C1 segment of cervical spinal cord (tissue), 14 donors: ENCODE measurements at regions not wholly inside any gene's neighbourhood (a gene's known extent, or its start where the extent isn't known, plus 50 kb on each side); places are given as distances from the start of the nearest gene placed in this dataset.
"Not testable (repeated sequence)": the region's sequence is repeated elsewhere in the genome, so short reads cannot be mapped to it uniquely, and the experiment has no call there.

ENCODE experiments used
- DNase-seq, 14 donors: peaks; one replicate each; lab custom pipeline; 2025; lab: John Stamatoyannopoulos, UW

DNA sequence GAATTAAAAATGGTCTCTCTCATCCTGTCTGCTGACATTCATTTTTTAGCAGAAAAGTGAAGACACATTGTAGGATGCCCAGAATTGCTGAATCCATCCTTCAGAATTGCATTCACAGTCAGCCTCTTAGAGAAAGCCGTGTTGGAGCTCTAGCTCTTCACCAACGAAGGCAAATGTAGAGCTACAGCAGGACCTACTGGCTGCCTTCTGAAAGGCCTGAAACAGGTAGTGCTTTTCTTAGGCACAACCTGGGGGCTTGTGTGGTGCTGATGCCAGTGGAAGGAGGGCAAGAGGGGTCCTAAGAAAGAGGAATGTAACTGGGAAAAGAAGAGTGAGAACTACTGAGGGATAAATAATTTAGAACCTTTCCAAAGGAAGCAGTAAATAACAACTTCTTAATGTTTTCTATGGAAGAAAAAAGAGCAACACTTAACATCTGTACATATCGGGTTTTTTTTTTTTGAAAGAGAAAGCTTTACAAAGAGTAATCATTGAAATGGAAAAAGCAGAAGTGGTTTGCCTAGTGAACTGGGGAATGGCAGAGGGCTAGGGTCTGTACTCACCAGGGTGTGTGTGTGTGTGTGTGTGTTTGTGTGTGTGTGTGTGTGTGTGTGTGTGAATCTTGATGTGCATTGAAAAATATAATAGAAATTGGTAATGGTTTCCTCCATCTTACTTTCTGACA, 297.8 kb downstream of the SATB1 start:
- DNase-seq = no peak

- no peak for DNase-seq
Observed at GRCh38 chr3:18126772-18127171, 298.4 kb downstream of the SATB1 start.

- DNase-seq = no peak
Observed at GRCh38 chr3:18124501-18124900, 300.6 kb downstream of the SATB1 start.

- DNase-seq = no peak
Observed at GRCh38 chr3:18122264-18122663, 302.9 kb downstream of the SATB1 start.

DNA sequence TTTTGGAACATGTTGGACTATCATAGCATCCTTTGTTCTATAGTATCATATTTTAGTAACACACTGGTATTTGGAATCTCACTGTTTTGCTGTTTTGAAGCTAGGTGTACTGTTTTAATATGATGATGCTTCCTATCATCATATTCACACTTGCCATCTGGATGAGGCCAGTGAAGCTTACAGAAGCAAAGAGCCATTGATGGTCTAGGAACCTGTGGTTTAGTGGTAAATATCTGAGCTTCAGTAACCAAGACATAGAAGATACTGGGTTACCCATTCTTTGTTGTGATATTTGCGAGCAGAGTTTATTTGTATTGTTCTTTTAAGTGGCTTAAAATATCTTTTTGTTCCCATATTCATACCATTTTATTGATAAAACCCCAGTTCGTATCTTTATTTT, 304.1 kb downstream of the SATB1 start:
- DNase-seq = no peak

GRCh38 chr3:18119866-18120265, 305.3 kb downstream of the SATB1 start:
- no peak for DNase-seq

DNA sequence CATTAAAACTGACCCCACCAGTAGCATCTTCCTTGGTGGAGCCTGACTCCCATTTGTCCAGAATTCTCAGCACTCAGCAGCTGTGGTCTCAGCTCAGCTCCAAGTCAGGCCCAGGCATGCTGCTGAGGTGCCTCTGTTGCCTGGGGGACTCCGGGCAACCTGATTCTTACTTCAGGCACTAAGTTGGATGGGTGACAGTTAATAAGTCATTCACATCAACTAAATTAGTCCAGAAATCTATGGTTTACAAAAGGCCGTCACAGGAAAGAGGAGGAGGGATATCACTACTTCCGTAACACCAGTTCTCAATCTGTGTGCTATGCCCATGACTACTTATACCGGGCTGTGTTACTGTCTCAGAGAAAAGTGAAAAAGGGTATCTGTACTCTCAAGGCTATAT, 310.2 kb downstream of the SATB1 start:
- DNase-seq = no peak

DNA sequence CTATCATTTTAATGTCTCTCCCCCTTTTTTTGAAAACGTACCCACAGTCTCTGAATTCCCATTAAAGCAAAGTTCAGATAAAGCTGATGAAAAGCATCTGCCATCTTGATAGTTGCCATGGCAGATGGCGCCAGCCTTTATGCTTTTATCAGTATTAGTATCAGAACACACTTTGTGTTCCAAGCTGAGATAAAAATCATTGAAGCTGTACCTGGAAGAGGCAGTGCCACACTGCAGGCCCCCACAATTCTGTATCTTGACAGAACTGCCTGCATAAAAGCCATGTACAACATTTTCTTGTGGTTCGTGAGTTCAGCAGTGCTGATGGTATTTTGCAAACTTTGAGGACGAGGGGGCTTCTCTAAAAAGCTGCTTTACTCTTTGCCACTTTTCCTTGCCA, 311.7 kb downstream of the SATB1 start:
- no peak for DNase-seq

DNA sequence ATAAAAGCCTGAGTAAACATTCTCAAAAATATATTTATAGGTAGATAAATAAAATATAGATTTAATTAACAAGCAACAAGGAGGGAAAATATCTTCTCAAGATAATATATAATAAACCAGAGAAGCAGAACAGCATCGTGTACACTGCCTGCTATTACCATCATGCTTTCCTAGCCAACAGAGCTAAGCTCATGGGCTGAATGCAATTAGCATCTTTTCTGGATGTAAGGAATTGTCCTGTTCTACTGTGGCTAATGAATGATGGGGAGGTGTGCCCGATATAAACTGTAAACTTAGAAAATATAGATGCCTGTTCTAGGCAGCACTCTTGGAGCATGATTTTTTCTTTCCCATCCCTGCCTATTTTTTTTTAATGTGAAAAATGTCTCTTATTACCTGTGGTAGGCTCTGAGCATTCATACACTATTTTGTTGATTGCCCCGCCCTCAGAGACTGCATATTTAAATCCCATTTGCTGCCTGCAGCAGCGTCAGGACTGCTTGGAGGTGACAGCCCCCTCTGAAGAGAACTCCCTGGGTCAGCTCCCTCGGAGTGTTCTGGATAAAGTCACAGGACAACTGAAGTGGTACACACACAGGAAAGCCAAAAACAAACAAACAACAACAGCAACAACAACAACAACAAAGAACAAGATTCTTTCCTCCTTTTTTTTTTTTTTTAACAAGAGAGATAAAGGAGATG, 312.3 kb downstream of the SATB1 start:
- no peak for DNase-seq

GRCh38 chr3:18111796-18112232, 313.3 kb downstream of the SATB1 start:
- no peak for DNase-seq

DNA sequence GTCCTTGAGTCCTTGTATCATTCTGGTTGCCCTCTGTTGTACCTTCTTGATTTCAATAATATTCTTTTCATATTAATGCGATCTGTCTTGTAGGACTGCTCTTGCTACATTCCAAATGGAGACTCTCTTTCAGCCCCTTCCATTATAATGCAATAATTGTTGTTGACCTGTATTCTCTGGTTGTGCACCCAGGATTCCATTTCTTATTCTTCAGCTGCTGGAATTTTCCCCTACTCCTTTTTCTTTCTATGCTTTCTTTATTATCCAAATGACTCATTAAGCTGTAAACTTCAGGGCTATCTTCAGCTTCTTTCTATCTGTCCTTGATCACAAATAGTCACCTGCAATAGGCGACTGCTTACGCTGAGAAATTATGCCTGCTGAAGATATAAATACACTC, 321.5 kb downstream of the SATB1 start:
- DNase-seq = no peak

DNA sequence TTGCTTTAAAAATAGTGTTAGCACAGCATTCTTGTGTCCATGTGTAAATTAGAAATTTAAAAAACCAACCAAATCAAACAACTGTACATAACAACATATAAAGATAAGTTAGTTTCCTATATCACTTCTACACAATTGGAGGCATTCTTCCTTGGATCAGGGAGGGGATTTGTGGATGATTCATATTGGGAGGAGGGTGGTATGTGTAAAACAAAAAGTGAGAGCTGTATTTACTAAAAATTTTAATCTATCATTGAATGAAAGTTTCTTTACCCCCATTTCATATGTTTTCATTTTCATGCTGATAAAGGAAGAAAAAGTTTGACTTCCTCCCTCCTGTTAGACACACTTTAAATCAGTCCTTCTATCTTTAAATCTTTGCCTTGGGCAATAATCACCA, 325.0 kb downstream of the SATB1 start:
- no peak for DNase-seq

- no peak for DNase-seq
Observed at GRCh38 chr3:18099611-18100010, 325.5 kb downstream of the SATB1 start.

DNA sequence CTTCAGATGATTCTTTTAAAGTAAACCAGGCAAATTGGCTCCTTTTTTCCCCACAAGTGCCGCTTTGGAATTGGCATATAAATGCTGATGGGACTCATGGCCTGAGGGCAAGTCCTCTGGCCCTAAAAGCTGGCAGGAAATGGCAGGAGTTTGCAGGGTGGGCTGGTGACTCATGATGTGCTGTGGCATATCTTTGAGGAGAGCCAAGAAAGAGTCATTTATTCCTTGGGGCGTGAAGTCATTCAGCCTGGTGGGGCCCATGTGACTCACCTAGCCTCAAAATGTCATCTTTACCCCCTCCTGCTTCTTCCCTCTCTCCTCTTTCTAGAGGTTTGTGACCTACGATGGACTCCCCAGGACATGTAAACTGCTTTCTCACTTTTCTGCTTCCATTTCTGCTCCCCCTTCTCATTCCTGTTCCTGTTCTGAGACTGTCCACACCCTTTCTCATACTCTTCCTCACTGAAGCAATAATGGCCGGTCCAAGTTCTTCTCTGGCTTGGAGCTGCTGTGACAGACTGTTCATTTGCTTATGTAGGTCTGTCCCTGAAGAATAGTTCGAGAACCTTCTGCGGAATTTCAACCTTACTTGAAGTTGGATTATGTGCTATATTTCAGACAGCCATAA, 326.1 kb downstream of the SATB1 start:
- DNase-seq = no peak

- DNase-seq = no peak
Observed at GRCh38 chr3:18097989-18098388, 327.1 kb downstream of the SATB1 start.

DNA sequence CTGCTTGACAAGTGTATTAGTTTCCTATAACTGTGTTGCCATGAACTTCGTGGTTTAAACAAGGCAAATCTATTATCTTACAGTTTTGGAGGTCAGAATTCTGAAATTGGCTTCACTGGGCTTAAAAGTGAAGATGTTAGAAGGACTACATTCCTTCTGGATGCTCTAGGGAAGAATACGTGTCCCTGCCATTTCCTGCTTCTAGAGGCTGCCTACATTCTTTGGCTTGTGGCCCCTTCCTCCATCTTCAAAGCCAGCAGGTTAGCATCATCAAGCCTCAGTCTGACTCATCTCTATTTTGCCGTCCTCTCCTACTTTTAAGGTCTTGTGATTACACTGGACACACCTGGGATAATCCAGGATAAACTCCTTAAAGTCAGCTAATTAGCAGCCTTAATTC, 327.7 kb downstream of the SATB1 start:
- no peak for DNase-seq

GRCh38 chr3:18092726-18093125, 332.4 kb downstream of the SATB1 start:
- no peak for DNase-seq

GRCh38 chr3:18090377-18090776, 334.8 kb downstream of the SATB1 start:
- no peak for DNase-seq

- DNase-seq = no peak
Observed at GRCh38 chr3:18087988-18088387, 337.2 kb downstream of the SATB1 start.

- no peak for DNase-seq
Observed at GRCh38 chr3:18086760-18087159, 338.4 kb downstream of the SATB1 start.

- DNase-seq = no peak
Observed at GRCh38 chr3:18086078-18086477, 339.1 kb downstream of the SATB1 start.

- no peak for DNase-seq
Observed at GRCh38 chr3:18085429-18085828, 339.7 kb downstream of the SATB1 start.

- not testable (repeated sequence) for DNase-seq
Observed at GRCh38 chr3:18083273-18083590, 340.8 kb upstream of the TBC1D5 start.
